ENCODE measurements at regions not wholly inside any gene's neighbourhood (a gene's known extent, or its start where the extent isn't known, plus 50 kb on each side); places are given as distances from the start of the nearest gene placed in this dataset.

DNA sequence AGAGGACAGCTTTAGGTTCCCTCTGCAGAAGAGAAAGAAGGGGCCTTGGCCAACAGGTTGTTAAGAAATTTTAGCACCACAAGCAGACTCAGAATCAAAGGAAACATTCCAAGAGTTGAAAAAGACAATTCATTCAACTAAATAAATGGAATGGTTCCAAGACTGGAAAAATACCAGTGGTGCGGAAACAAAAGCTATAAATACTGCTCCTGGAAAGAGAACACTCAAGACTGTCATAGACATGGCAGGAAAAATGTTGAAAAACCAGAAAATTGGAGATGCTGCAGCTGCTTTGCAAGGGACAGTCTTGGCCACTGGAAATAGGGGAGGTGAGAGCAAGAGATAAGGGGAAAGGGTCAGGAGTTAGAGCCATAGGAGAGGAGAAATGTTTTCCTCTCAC, 312.7 kb upstream of the CYRIA start (continued):
- TF ChIP-seq, protein P1, sequence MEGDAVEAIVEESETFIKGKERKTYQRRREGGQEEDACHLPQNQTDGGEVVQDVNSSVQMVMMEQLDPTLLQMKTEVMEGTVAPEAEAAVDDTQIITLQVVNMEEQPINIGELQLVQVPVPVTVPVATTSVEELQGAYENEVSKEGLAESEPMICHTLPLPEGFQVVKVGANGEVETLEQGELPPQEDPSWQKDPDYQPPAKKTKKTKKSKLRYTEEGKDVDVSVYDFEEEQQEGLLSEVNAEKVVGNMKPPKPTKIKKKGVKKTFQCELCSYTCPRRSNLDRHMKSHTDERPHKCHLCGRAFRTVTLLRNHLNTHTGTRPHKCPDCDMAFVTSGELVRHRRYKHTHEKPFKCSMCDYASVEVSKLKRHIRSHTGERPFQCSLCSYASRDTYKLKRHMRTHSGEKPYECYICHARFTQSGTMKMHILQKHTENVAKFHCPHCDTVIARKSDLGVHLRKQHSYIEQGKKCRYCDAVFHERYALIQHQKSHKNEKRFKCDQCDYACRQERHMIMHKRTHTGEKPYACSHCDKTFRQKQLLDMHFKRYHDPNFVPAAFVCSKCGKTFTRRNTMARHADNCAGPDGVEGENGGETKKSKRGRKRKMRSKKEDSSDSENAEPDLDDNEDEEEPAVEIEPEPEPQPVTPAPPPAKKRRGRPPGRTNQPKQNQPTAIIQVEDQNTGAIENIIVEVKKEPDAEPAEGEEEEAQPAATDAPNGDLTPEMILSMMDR (IDR thresholded peaks at IDR 0.05 in 2 of 3, conservative IDR thresholded peaks at IDR 0.05 in 1 of 3; ENCODE audit: control insufficient read depth in 2 of 3, extremely low read depth in 1 of 3, insufficient read depth in 1 of 3, low read depth in 3 of 3, low read length in 3 of 3), result no peak
- TF ChIP-seq, protein P2, sequence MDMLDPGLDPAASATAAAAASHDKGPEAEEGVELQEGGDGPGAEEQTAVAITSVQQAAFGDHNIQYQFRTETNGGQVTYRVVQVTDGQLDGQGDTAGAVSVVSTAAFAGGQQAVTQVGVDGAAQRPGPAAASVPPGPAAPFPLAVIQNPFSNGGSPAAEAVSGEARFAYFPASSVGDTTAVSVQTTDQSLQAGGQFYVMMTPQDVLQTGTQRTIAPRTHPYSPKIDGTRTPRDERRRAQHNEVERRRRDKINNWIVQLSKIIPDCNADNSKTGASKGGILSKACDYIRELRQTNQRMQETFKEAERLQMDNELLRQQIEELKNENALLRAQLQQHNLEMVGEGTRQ (IDR thresholded peaks at IDR 0.05; ENCODE audit: borderline replicate concordance, low read depth, low read length), result no peak
- TF ChIP-seq, protein P3, sequence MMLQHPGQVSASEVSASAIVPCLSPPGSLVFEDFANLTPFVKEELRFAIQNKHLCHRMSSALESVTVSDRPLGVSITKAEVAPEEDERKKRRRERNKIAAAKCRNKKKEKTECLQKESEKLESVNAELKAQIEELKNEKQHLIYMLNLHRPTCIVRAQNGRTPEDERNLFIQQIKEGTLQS (IDR thresholded peaks at IDR 0.05; ENCODE audit: borderline replicate concordance, extremely low read depth, low read depth, low read length), result no peak
- TF ChIP-seq HDAC6 (IDR thresholded peaks at IDR 0.05; ENCODE audit: unreplicated experiment) (no peak), NFXL1 (IDR thresholded peaks at IDR 0.05; ENCODE audit: borderline replicate concordance) (no peak), IKZF1 (conservative IDR thresholded peaks at IDR 0.05) (no peak), GATAD2B (conservative IDR thresholded peaks at IDR 0.05; ENCODE audit: low read depth) (no peak)
- TF ChIP-seq, protein P4, sequence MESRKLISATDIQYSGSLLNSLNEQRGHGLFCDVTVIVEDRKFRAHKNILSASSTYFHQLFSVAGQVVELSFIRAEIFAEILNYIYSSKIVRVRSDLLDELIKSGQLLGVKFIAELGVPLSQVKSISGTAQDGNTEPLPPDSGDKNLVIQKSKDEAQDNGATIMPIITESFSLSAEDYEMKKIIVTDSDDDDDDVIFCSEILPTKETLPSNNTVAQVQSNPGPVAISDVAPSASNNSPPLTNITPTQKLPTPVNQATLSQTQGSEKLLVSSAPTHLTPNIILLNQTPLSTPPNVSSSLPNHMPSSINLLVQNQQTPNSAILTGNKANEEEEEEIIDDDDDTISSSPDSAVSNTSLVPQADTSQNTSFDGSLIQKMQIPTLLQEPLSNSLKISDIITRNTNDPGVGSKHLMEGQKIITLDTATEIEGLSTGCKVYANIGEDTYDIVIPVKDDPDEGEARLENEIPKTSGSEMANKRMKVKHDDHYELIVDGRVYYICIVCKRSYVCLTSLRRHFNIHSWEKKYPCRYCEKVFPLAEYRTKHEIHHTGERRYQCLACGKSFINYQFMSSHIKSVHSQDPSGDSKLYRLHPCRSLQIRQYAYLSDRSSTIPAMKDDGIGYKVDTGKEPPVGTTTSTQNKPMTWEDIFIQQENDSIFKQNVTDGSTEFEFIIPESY (IDR thresholded peaks at IDR 0.05), result no peak
- TF ChIP-seq, protein P5, sequence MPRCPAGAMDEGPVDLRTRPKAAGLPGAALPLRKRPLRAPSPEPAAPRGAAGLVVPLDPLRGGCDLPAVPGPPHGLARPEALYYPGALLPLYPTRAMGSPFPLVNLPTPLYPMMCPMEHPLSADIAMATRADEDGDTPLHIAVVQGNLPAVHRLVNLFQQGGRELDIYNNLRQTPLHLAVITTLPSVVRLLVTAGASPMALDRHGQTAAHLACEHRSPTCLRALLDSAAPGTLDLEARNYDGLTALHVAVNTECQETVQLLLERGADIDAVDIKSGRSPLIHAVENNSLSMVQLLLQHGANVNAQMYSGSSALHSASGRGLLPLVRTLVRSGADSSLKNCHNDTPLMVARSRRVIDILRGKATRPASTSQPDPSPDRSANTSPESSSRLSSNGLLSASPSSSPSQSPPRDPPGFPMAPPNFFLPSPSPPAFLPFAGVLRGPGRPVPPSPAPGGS (IDR thresholded peaks at IDR 0.05; ENCODE audit: borderline replicate concordance, insufficient read depth, low read depth, low read length, poor library complexity, severe bottlenecking), result no peak
